Mesenteric fat pad (tissue), 1 donor: ENCODE measurements at regions not wholly inside any gene's neighbourhood (a gene's known extent, or its start where the extent isn't known, plus 50 kb on each side); places are given as distances from the start of the nearest gene placed in this dataset.
"Not testable (repeated sequence)": the region's sequence is repeated elsewhere in the genome, so short reads cannot be mapped to it uniquely, and the experiment has no call there.

Experiments
- DNase-seq: peaks from one replicate; pipeline ENCODE4 v3.0.0-alpha.2; 2020; ENCODE audit warnings: low spot score
- donor health status: DM: yes; HTN: yes; CAD: no.

- DNase-seq = not testable (repeated sequence)
These were observed 290.9 kb upstream of the PROK2 start for GRCh38 chr3:72075848-72076247.

GRCh38 chr3:72071624-72072023, 286.7 kb upstream of the PROK2 start:
- no peak for DNase-seq

- no peak for DNase-seq
These were observed 285.1 kb upstream of the PROK2 start for GRCh38 chr3:72070005-72070404.

GRCh38 chr3:72069543-72069942, 284.6 kb upstream of the PROK2 start:
- DNase-seq = no peak

- no peak for DNase-seq
These were observed 283.7 kb upstream of the PROK2 start for GRCh38 chr3:72068621-72069020.

GRCh38 chr3:72067721-72068120, 282.8 kb upstream of the PROK2 start:
- DNase-seq = no peak

- no peak for DNase-seq
These were observed 281.1 kb upstream of the PROK2 start for GRCh38 chr3:72065872-72066641.

- no peak for DNase-seq
These were observed 280.3 kb upstream of the PROK2 start for GRCh38 chr3:72065236-72065635.

GRCh38 chr3:72064727-72065126, 279.8 kb upstream of the PROK2 start:
- not testable (repeated sequence) for DNase-seq

GRCh38 chr3:72062017-72062416, 277.1 kb upstream of the PROK2 start:
- DNase-seq = no peak

- no peak for DNase-seq
These were observed 275.6 kb upstream of the PROK2 start for GRCh38 chr3:72060447-72061034.

GRCh38 chr3:72058493-72059081, 273.6 kb upstream of the PROK2 start:
- no peak for DNase-seq

- no peak for DNase-seq
These were observed 270.5 kb upstream of the PROK2 start for GRCh38 chr3:72055436-72055835.

- no peak for DNase-seq
These were observed 270.0 kb upstream of the PROK2 start for GRCh38 chr3:72054976-72055375.

GRCh38 chr3:72052841-72053409, 268.0 kb upstream of the PROK2 start:
- DNase-seq = no peak

GRCh38 chr3:72050771-72051170, 265.8 kb upstream of the PROK2 start:
- DNase-seq = no peak

GRCh38 chr3:72050048-72050632, 265.2 kb upstream of the PROK2 start:
- no peak for DNase-seq

- DNase-seq = no peak
These were observed 264.4 kb upstream of the PROK2 start for GRCh38 chr3:72049300-72049699.

- DNase-seq = no peak
These were observed 263.9 kb upstream of the PROK2 start for GRCh38 chr3:72048873-72049272.

GRCh38 chr3:72047221-72047871, 262.4 kb upstream of the PROK2 start:
- DNase-seq = no peak

- no peak for DNase-seq
These were observed 259.4 kb upstream of the PROK2 start for GRCh38 chr3:72044231-72044855.
